HAP-1 (cell line): ENCODE measurements at regions not wholly inside any gene's neighbourhood (a gene's known extent, or its start where the extent isn't known, plus 50 kb on each side); places are given as distances from the start of the nearest gene placed in this dataset.
"Not testable (repeated sequence)": the region's sequence is repeated elsewhere in the genome, so short reads cannot be mapped to it uniquely, and the experiment has no call there.

Source experiments
- DNase-seq, 2 experiments: peaks; one replicate each; pipeline ENCODE4 v3.0.0-alpha.2; 2016 to 2020; ENCODE audit warnings: low spot score in 2 of 2
- H3K27me3 ChIP-seq: fragments of 250-450 bp; sonication (Bioruptor Pico); 2 replicates; pipeline ENCODE4 v1.5.1; 2020; ENCODE audit warnings: low read depth, mild to moderate bottlenecking, moderate library complexity
- H3K36me3 ChIP-seq: fragments of 250-450 bp; sonication (Bioruptor Pico); replicated peaks from 2 replicates; pipeline ENCODE4 v1.5.1; 2020; ENCODE audit warnings: mild to moderate bottlenecking
- H3K4me1 ChIP-seq: fragments of 250-450 bp; sonication (Bioruptor Pico); 2 replicates; pipeline ENCODE4 v1.5.1; 2020; ENCODE audit warnings: mild to moderate bottlenecking
- H3K4me3 ChIP-seq: fragments of 250-450 bp; sonication (Bioruptor Pico); 2 replicates; pipeline ENCODE4 v1.5.1; 2020; ENCODE audit warnings: mild to moderate bottlenecking, moderate library complexity
- H3K9me3 ChIP-seq: fragments of 250-450 bp; sonication (Bioruptor Pico); 2 replicates; pipeline ENCODE4 v1.5.1; 2020; ENCODE audit warnings: mild to moderate bottlenecking, moderate library complexity
- in situ Hi-C: fragments of 300-500 bp; cut with MboI; formaldehyde crosslinking; loops from 3 replicates; pipeline ENCODE4 v1.14.3; 2020; ENCODE audit warnings: low sequenced_read_pairs, inconsistent platforms, mixed read lengths

- H3K36me3 ChIP-seq, H3K4me1 ChIP-seq, DNase-seq, H3K27me3 ChIP-seq, in situ Hi-C loops, H3K9me3 ChIP-seq, H3K4me3 ChIP-seq: not testable (repeated sequence)
These were observed 171.3 kb downstream of the SUDS3 start for GRCh38 chr12:118547606-118548005.

DNA sequence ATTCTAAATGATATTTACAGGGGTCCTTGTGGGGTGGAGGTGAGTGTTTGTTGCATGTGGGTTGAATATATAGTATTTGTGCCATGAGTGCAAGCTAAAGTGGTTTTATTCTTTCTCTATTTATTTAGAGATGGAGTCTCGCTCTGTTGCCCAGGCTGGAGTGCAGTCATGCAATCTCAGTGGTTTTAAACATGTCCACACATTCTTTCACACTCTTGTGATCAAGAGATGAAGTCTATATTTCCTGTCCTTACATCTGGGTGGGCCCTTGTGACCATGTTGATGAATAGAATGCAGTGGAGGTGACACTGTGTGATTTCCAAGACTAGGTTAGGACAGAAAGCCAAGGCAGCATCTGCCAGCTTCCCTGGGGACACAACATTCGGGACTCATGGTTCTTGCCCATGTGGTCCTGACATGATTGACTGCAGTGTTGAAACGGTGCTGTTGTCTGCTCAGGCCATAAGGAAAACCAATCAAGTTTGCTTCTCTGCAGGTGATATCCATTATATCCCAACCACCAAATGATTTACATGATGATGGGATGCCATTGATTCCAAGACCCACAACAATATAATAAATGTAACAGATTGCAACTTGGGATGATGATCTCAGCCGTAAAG lies 172.6 kb downstream of the SUDS3 start:
- H3K4me1 ChIP-seq = no peaks in the 10 kb centered on the region
- in situ Hi-C loops = no loop called here

DNA sequence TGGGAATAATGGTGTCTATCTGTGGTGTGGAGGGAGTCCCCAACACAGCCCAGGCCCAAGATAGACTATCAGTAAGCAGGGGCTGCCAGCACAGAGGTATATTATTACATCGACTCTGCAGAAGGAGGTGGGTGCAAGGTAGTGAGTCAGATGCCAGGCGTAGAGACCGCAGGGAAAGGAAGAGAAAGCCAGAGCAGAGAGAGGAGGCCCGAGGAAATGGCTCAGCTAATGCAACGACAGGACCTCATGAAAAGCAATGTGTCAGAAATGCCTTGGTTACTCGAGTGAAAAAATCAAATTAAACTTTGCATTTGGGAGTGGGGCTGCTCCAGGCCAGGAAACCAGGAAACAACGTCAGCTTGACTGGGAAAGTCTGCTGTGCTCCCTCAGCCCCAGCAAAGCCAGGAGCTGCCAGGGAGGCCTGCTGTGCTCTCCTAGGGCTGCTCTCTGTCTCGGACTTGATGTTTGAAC lies 173.2 kb downstream of the SUDS3 start:
- in situ Hi-C loops = no loop called here
- H3K4me3 ChIP-seq = no peak overlapping the region
- no peaks in the 10 kb centered on the region for H3K9me3 ChIP-seq
- H3K36me3 ChIP-seq = no peaks in the 10 kb centered on the region
- no peaks in the 10 kb centered on the region for H3K4me1 ChIP-seq
- no peak for DNase-seq
- no peaks in the 10 kb centered on the region for H3K27me3 ChIP-seq

More for the DNA sequence above, 172.6 kb downstream of the SUDS3 start:
- no peak for DNase-seq
- Histone ChIP-seq H3K27me3 (no peaks in the 10 kb centered on the region), H3K4me3 (no peak overlapping the region), H3K9me3 (no peaks in the 10 kb centered on the region), H3K36me3 (no peaks in the 10 kb centered on the region)

DNA sequence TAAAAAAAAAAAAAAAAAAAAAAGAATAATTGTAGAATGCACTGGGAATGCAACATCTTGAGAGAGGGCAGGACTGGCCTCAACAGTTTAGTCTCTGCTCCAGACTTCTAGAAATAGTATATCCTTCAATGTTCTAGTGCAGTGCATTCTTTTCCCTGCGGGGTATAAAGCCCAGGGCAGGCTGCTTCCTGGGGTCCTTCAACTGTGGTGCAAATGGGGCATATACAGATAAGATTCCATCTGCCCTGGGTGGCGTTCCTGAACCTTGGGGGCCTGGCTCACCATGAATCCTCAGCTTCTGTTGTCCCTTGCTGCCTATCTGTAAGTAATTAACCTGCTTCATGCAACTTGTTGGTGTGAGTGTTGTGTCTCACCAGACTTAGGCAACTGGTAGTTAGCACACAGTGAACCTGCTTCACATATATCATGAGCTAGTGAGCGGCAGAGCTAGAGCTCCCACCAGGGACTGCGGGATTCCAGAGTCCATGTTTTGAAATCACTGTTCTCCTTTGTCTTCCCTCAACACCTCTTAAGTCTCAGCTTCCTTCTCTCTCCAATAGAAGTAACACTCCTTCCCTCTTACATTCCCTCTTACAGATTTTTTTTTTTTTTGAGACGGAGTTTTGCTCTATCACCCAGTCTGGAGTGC lies 177.6 kb downstream of the SUDS3 start:
- in situ Hi-C loops = no loop called here
- no peak for DNase-seq
- Histone ChIP-seq H3K27me3 (peaks cover 5% of the 10 kb centered on the region), H3K4me3 (no peak overlapping the region), H3K4me1 (no peaks in the 10 kb centered on the region), H3K9me3 (no peaks in the 10 kb centered on the region), H3K36me3 (no peaks in the 10 kb centered on the region)

DNA sequence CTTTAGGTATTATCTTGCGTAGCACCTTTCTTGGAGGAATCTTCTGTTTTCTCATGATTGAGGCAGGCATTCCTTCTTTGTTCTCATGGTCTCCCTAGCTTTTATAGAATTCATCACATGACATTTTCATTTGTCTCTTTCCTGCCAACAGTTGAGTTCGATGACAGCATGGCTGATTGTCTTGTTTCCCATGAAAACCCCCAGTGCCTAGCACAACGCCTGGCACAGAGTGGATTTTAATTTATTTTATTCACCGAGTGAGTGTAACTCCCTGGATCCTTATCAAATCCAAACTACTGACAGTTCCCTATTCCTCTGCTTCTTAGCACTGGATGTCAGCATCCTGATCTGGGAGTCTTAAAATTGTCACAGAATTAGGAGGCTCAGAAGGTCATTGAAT lies 182.6 kb downstream of the SUDS3 start:
- Histone ChIP-seq H3K4me3 (no peak overlapping the region), H3K9me3 (no peaks in the 10 kb centered on the region), H3K36me3 (no peaks in the 10 kb centered on the region), H3K4me1 (no peaks in the 10 kb centered on the region), H3K27me3 (peaks cover 19% of the 10 kb centered on the region)
- in situ Hi-C loops = no loop called here
- DNase-seq = no peak

DNA sequence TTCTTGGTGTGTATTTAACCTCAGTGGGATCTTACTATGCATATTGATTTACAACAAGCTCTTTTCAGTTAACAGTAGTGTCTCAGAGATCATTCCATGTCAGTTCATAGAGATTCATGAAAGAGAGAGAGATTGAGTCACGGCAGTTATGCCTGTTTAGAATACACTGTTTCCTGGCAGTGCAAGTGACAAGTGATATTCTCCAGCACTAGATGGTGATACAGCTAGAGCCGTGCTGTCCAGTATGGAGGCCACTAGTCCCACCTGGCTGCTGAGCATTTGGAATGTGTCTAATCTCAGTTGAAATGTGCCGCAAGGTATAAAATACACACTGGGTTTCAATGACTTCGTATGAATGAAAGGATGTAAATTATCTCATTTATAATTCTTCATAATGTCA lies 184.4 kb downstream of the SUDS3 start:
- Histone ChIP-seq H3K36me3 (no peaks in the 10 kb centered on the region), H3K4me3 (no peak overlapping the region), H3K4me1 (no peaks in the 10 kb centered on the region), H3K9me3 (no peaks in the 10 kb centered on the region), H3K27me3 (peaks cover 24% of the 10 kb centered on the region)
- no peak for DNase-seq
- in situ Hi-C loops = no loop called here

DNA sequence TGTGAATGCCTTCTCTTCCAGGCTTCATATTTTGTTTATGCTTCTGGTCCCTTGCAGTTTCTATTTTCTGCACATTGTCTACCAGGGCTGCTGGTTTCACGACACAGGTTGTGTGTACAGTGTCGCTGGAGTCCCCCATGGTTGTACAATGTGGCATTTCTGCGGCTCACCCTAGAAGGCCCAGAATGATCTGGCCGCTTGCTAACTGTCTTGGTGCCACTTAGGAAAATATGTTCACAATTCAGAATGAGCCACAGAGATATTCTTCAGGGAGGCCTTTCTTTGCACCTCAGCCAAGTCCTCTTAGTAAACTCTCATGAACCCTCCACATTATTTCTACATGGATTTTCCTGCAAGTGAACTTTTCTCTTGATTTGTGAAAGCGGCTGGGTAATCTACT lies 195.4 kb downstream of the SUDS3 start:
- H3K36me3 ChIP-seq = no peaks in the 10 kb centered on the region
- H3K4me1 ChIP-seq = no peaks in the 10 kb centered on the region
- H3K9me3 ChIP-seq = no peaks in the 10 kb centered on the region
- in situ Hi-C loops = no loop called here
- no peak for DNase-seq
- H3K27me3 ChIP-seq = no peaks in the 10 kb centered on the region
- H3K4me3 ChIP-seq = no peak overlapping the region

- in situ Hi-C loops = no loop called here
These were observed 197.9 kb downstream of the SUDS3 start for GRCh38 chr12:118574288-118574687.

GRCh38 chr12:118575730-118576129 lies 199.4 kb downstream of the SUDS3 start:
- Histone ChIP-seq H3K4me3 (no peak overlapping the region), H3K9me3 (no peaks in the 10 kb centered on the region), H3K36me3 (no peaks in the 10 kb centered on the region), H3K27me3 (no peaks in the 10 kb centered on the region; the same call in 1 of the 2 replicates), H3K4me1 (no peaks in the 10 kb centered on the region)
- in situ Hi-C loops = no loop called here
- no peak for DNase-seq

More at GRCh38 chr12:118574288-118574687, 197.9 kb downstream of the SUDS3 start:
- no peaks in the 10 kb centered on the region; the same call in 1 of the 2 replicates for H3K27me3 ChIP-seq
- H3K9me3 ChIP-seq = no peaks in the 10 kb centered on the region
- H3K4me1 ChIP-seq = no peaks in the 10 kb centered on the region
- H3K4me3 ChIP-seq = no peak overlapping the region
- DNase-seq = no peak
- no peaks in the 10 kb centered on the region for H3K36me3 ChIP-seq

DNA sequence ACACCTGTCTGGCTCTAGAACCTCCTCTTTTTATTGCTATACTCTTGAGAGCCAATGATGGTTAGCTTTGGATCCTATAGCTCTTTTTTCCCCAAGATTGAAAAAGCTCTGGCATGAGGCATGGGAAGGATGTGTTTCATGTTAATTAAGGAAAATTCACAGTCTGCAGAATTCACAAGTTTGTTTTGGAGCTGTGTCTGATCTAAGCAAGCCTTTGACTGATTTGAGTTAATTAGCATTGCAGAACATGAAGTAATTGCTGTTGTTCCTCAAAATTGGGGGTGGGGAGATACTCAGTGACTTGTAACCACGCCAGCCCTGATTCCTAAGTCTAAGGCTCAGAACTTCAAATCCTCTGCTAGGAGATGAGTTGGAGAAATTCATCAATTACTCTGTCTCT lies 205.0 kb downstream of the SUDS3 start:
- no peaks in the 10 kb centered on the region for H3K36me3 ChIP-seq
- no peak for DNase-seq
- in situ Hi-C loops = no loop called here
- no peaks in the 10 kb centered on the region for H3K9me3 ChIP-seq
- H3K4me3 ChIP-seq = no peak overlapping the region
- no peaks in the 10 kb centered on the region for H3K4me1 ChIP-seq
- no peaks in the 10 kb centered on the region; the same call in 1 of the 2 replicates for H3K27me3 ChIP-seq

GRCh38 chr12:118582863-118583262 lies 206.5 kb downstream of the SUDS3 start:
- H3K9me3 ChIP-seq = no peaks in the 10 kb centered on the region
- H3K4me1 ChIP-seq = no peaks in the 10 kb centered on the region
- no peaks in the 10 kb centered on the region; the same call in 1 of the 2 replicates for H3K27me3 ChIP-seq
- H3K4me3 ChIP-seq = no peak overlapping the region
- in situ Hi-C loops = no loop called here
- no peaks in the 10 kb centered on the region for H3K36me3 ChIP-seq
- DNase-seq = no peak

DNA sequence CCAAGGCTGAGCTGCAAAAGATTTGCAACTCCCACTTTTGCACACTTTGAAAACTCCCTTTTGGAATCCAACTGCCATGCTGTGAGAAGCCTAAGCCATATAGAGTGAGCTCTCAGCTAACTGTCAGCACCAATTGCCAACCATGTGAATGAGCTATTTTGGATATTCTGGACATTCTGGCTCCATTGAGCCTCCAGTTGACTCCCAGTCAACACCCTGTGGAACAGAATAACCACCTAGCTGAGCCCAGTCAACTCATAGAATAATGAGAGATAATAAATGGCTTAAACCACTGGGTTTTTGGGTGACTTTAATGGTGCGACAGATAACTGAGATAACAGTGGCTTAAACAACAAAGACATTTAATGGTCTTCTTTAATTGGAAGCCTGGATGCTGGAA lies 210.1 kb downstream of the SUDS3 start:
- no peak overlapping the region for H3K4me3 ChIP-seq
- H3K27me3 ChIP-seq = no peaks in the 10 kb centered on the region
- in situ Hi-C loops = no loop called here
- H3K9me3 ChIP-seq = no peaks in the 10 kb centered on the region
- H3K36me3 ChIP-seq = no peaks in the 10 kb centered on the region
- no peak for DNase-seq
- H3K4me1 ChIP-seq = no peaks in the 10 kb centered on the region

DNA sequence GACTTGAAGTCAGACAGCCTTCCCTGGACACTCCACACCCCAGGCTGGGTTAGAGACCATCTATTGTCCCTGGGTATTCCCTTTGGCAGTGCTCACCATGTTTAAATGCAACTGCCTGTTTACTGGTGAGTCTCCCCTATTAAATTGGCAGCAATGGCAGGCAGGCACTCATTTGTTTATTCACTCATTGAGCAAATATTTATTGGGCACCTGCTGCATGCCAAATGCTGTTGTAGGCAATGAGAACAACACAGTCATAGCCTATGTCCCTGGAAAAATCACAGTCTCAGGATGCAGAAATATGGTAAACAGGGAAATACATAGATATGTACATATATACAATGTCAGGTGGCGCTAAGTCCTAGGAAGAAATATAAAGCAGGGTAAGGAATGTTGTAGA lies 212.8 kb downstream of the SUDS3 start:
- no peaks in the 10 kb centered on the region for H3K9me3 ChIP-seq

DNA sequence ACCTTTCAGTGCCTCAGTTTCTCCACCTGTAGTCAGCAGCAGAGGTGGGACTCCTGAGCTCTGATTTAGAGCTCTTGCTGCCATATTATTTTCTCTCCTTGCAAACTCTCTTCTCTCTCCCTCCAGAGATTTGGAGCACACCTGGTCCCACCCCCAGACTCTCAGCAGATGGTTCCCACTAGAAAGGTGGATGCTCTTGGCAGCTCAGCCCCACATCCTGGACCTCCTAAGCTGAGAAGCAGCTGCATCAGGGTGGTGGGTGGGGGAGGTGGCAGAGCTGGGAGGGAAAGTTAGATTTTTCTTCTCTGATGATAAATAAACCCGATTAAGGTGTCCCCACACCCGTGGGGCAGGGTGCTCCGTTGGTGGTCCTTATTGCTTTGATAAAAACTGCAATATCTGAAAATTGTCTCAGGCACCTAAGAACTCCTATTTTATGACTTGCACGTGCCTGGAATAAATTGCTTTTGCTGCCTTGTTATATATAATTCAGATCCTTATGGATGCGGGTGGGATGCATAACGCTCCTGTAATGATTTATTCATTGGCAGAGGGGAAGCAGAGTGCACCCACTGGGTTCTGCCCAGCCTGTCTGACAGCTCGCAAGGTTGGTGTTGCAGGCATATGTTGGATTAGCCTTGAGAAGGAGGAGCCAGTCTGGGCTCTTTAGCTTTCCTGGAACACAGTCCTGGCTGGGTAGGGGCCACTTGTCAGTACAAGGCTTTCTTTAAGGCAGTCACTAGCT lies 214.2 kb downstream of the SUDS3 start:
- in situ Hi-C loops = no loop called here
- no peak overlapping the region for H3K4me3 ChIP-seq
- DNase-seq = no peak
- no peaks in the 10 kb centered on the region for H3K36me3 ChIP-seq
- no peaks in the 10 kb centered on the region for H3K27me3 ChIP-seq
- H3K4me1 ChIP-seq = no peaks in the 10 kb centered on the region
- no peaks in the 10 kb centered on the region for H3K9me3 ChIP-seq

More for the DNA sequence above, 212.8 kb downstream of the SUDS3 start:
- in situ Hi-C loops = no loop called here
- Histone ChIP-seq H3K36me3 (no peaks in the 10 kb centered on the region), H3K4me3 (no peak overlapping the region), H3K4me1 (no peaks in the 10 kb centered on the region), H3K27me3 (no peaks in the 10 kb centered on the region)
- no peak for DNase-seq
